HPDE6-E6E7 (cell line): ENCODE measurements at regions not wholly inside any gene's neighbourhood (a gene's known extent, or its start where the extent isn't known, plus 50 kb on each side); places are given as distances from the start of the nearest gene placed in this dataset.

Experiments used
- DNase-seq: peaks from one replicate; pipeline ENCODE4 v3.0.0; 2011; ENCODE audit warnings: missing footprints; ENCODE audit errors: extremely low spot score

DNA sequence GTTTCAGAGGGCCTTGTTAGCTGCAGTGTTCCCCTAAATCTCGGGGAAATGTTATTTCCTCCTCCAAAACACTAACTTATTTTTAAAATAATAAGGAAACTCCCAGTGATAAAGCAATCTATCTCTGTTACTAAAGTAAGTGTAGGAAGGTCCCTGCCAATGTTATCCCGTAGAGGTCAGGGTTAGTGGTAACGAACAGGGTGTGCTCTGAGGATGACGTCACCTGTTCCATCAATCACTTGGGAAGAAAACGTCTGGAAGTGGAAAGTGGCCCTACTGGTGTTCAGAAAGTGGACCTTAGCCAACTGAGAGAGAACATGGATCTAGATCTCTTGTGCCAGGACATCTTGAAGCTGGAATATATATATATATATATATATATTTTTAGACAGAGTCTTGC, 249.5 kb downstream of the BCOR start:
- no peak for DNase-seq

DNA sequence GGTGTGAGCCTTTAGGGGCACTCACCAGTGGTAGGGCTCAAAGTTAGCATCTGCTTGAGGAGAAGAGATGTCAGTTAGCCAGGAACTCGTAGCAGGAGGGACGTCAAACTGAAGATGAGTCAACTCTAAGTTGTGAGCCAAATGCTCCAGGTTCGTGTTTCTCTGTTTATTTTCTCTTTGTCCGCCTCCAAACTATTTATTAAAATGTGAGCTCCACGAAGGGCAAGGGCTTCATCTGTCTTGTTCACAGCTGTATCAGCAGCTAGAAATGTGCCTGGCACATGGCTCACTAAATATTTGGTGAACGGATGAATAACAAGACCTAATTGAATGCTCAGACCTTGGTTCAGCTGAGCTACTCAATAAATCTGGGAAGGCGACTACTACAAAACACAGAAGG, 248.9 kb downstream of the BCOR start:
- DNase-seq = no peak

DNA sequence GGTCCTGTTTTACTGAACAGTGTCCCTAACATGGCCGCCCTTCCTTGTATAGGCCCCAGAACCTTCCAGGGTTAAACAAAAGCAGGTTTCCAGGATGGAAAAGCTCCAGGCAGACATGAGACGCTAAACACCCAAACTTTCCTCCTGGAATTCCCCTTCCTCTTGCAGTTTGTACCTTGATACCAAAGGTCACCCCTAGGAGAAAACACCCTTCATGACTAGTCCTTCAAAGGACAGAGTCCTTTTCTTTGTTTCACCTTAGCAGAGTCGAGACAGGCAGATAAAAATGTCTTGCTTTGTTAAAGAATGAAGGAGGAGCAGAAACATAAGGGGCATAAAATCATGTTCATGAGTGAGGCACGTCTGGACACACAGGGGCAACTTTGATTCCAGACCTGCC, 247.5 kb downstream of the BCOR start:
- DNase-seq = no peak

DNA sequence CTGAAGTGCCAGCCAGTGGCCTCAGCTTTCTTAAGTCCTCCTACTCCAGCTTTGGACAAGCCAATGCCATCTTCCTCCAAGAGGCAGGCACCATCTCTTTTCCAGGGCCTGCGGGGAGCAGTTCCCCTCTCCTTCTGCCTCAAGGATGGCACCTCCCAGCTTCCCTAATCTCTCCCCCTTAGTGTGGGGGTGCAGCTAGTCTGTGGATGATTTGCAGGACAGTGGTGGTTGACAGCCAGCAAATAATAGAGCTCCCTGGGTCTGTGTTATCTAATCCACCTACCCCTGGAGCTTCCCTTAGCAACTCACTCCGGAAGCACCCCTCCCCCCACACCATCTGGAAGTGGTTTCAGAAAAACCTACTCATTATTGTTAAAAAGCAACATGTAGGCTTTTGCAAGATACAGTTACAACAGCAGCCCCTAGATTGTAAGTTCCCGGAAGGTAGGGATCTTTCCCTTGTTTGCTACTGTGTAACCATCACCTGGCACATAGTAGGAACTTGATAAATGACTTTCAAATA, 247.1 kb downstream of the BCOR start:
- DNase-seq = no peak

DNA sequence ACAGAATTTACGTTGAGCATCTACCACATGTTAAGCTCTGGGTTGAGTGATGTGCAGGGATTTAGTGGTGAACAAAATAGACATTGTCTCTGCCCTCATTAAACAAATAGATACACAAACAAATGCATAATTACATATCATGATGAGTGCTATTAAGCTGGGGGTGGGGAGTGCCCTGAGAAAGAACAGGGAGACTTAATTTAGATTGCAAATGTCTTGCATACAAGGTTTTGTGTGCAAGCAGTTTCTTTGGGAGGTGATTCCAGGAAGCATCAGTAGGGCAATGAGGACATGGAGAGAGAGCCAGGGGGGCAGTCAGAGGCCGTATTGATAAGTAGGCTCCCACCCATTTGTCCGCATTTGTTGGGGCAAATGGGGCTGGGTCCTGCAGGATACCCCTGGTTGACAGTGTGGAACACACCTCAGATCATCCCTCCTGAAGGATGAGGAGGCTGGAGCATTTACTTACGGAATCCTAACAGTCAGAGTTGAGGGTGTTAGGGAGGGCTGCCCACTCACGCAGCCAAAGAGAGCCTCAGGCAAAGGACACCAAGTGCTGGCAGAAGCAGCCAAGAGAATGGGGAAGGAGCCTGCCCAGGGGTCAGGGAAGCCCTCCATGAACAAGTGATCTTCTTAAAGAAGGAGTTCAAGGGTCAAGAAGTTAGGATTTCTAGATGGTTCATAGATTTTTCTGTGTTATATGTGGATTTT, 245.9 kb downstream of the BCOR start:
- DNase-seq = no peak

DNA sequence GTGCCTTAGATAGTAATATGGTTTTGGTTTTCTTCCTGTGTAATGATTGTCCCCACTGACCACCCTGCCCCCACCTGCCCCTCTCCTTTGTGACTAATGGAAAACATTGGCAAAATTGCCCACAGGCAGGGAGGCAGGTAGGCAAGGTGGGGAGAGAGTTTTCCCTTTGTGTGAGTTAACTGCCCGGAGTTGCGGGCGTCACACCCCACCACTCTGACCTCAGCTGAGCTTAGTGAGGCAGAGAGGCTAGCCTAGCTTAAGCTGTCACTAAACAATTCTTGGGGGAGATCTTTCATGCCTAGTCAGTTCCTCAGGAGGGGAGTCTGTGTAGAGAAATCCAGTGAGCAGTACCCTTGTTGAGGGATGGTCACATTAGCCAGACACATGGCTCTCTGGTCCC, 245.3 kb downstream of the BCOR start:
- DNase-seq = no peak

DNA sequence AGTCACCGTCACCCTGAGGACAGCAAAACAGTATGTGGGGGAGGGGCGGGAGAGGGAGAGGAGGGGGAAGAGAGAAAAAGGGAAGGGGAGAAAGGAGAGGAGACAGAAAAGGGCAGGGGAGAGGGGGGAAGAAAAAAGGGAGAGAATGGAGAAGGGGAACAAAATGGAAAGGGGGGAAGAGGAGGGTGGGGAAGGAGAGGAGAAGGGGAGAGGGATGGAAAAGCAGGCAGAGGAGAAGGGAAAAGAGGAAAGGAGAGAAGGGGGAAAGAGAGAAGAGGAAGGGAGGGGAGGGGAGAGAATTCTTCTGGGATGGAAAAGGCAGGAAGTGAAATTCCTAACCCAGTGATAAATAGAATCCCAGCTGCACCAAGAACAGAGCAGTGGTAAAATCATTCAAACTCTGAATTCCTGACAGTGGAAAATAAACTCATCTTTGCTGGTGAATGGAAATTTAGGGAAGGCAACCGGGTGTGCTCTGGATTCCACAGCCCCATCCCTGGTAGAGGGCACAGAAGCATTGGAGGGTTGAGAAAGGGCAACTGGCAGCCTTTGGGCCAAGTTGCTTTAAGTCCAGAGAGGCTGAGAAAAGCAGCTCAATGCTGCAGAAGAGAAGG, 244.2 kb downstream of the BCOR start:
- DNase-seq = no peak

DNA sequence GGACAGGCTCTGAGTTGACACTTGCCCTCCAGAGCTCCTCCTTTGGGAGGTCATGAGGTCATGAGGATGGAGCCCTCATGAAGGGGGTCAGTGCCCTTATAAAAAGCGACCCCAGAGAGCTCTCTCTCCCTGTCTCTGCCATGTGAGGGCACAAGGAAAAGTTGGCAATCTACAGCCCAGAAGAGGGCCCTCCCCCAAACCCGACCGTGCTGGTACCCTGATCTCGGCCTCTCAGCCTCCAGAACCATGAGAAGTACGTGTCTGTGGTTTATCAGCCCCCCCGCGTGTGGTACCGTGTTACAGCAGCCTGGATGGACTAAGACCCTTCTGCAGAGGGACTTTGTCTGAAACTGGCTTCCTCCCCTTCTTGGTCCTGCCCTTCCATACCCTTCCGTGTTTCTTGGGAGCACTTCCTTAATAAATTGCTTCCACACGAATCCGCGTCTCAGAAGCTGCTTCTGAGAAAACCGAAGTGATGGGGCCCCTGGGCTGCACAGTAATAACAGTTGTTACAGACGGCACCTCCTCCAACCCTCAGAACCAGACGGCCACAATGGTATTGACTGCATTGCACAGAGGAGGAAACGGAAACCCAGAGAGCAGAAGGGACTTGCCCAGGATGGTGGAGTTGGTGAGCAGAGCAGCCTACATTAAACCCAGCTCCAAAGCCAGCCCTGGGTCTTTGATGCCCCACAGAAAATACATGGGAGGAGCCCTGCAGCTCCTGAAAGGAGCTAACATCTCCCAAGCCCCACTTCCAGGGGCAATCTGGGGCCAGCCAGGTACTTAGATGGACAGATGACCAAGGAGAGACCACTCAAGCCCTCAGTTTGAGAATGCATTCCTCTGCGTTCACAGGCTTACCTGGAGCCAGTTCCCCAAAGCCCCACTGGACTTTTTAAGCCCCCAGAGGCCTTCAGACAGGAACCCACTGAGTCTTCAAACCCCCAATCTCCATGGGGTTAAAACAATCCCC, 242.7 kb downstream of the BCOR start:
- DNase-seq = no peak

DNA sequence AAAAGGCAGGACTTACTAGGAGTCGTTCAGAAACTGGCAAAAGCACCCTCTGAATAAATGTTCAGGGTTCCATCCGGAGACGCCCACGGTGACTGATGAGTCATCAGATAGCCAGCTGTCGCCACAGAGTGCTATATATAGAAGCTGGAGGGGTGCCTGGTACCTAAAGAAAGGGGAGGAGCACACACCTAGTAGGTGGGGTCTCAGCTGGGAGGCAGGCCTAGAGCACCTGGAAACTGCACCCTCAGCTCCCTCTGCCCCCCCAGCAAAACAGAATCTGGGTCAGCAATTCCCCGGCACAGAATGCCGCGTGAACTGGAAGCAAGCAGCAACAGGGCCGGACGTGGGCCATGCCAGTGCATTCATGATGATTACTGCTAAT, 242.0 kb downstream of the BCOR start:
- DNase-seq = no peak

DNA sequence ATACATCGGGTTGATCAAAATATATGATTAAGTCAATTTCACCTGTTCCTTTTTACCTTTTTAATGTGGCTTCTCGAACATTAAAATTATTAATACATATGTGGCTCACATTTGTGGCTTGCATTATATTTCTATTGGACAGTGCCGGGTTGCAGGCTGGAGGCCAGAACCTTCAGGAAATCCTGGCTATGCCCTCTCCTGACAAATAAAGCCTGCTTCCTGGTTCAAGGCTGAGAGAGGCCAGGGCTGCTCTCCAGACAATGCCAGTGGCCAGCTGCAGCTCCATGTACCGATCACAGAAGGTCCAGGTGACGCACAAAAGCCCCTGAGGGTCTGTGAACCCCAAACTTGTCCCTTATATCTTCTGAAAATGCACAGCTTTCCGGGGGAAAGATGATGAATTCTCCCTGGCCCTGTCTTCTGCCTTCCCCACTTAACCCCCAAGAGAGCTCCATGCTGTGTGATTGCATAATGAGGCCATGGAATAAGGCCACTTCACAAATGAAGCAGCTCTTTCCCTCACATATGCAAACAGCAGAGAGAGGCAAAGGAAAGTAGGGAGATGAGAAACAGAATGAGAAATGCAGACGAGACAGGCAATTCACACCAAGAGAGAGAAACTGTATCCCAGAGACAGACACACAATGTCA, 241.2 kb downstream of the BCOR start:
- DNase-seq = no peak

DNA sequence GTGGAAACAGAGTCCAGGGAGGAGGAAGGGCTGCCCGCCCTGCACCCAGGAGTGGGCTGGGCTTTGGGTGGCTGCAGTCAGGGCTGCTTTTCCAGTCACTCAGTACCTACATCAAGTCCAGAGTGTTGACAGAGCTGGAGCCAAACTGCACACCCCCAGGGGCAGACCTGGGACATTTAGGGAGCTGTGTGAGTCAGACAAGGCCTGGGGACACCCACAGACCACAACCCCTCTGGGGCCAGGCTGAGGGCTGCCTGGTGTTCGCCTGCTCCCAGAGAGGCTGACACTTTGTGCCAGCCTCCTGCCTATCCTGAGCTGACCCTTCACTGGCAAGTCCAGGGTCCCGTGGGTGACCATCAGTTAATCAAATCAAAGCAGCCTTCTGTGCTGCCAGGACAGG, 240.0 kb downstream of the BCOR start:
- no peak for DNase-seq

DNA sequence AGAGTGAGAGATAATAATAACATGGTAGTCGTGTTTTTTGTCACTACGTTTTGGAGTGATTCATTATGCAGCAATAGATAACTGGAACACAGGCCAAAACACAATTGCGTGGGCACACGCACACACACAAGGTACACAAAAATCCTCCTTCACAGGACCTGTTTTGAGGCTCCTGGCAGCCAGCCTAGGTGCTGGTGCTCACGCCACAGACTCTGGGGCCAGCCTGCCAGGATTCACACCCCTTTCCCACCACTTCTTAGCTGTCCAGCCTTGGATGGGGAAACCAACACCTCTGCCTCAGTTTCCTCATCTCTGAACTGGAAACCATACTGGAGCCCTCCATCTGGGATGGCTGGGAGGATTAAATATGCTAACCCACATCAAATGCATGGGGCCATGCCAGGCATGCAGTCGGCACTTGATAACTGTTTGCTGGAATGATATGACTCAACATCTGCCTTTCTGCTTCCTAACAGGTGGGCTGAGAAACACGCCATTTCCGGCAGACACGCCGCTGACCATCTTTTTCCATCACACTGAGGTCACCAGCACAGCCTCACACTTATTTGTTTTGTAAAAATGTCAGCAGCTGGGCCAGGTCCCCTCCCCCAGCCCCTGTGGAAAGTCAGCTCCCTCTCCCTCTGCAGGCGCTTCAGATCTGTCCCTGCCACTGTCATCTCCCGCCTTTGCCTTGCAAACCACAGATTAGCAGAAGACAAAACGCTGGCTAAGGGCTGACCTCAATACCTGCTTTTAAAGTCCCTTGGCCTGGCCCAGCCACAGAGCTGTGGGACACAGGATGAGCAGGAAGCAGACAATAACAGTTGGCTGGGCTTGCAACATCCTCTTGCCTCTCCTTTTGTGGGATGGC, 237.5 kb downstream of the BCOR start:
- no peak for DNase-seq

DNA sequence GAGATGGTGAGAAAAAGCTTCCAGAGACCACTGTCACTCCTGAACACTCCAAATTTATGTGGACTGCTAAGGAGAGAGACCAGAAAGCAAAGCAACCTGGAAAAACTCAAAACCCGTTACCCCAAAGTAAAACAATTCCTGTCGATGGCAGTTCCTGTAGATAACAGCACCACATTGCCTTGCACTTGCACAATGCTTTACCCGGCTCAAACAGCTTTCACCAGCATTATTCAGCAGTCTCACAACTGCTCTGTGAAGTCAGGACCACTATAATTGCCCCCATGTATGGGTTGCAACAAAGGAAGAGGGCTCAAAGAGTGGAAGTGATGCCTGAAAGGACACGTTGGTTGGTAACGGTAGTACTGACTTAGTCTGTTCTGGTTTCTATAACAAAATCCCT, 234.8 kb downstream of the BCOR start:
- DNase-seq = no peak

DNA sequence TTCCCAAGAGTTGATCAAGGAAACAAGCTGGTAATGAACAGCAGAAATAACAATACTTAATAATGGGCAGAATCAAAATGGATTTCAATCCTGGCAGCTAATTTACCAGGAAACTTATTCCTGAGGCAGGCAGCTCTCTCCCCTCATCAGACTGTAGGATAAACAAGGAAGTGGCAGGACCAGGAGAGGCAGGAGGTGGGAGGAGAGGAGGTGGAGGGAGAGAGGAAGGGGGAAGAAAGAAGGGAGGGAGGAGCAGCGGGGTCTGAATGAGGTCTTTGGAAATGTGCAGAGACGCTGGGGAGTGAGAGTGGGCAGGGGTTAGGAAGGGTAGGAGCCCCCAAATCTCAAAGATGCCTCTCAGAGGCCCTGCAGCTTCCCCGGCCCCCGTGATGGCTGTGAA, 231.5 kb downstream of the BCOR start:
- DNase-seq = no peak

DNA sequence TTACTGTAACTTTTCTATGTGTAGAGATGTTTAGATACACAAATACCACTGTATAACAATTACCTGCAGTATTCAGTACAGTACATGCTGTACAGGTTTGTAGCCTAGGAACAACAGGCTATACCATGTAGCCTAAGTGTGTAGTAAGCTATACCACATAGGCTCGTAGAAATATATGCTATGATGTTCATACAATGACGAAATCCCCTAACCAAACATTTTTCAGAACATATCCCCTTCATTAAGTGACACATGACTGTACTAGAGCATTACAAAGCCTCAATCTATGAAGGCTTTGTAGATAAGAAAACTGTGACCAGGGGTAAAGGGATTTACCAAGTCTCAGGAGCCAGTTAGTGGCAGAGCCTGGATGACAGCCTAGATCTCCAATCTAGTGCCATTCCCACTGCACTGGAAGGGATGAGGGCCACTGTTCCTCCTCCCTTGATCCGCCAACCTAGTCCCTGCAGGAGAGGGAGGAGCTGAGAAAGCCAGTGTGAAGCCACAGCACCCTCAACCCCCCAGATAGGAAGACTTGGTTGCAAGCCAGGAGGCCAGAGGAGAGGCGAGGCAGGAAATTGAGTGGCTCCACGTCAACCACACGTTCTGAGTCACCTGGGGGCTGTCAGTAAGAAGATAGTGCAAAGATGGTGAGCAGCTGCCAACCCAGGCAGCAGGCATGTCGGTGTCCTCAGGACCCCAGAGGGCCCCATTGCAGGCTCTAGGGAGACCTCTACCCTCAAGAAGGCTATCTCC, 227.7 kb downstream of the BCOR start:
- DNase-seq = peak; percentile 27

DNA sequence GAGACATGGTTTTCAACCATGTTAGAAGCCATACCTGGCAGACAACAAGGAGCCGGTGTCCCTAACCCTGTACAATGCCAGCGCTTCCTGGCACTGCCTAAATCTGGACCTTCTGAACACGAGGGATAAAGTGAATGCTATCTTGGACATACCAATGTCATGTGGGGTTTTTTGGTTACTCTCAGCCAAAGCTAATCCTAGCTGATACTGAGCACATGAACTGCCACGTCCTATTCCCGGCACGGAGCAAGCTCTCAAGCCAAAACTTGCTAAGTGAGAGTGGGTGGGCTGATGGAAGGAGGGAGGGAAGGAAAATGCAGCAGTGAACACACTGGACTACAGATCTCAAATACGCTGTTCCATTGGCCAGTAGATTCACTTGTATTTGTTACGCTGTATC, 226.1 kb downstream of the BCOR start:
- no peak for DNase-seq

DNA sequence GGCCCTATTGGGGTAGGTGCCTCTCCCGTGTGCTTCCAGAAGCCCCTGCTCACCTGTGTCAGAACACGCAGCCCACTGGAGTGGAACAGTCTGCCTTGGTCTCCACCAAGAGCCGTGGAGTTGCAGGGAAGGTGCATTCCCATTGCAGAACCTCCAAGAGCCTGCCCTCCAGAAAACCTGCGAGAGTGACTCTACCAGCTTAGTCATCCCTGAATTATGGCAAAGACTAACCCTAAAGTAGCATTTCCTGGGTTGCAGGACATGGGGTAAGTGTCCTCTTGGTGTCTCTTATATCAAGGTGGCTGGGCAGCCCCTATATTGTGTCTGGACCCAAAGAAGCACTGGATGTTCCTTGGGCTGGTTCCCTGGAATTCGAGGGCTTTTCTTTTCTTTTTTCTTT, 224.6 kb downstream of the BCOR start:
- no peak for DNase-seq

DNA sequence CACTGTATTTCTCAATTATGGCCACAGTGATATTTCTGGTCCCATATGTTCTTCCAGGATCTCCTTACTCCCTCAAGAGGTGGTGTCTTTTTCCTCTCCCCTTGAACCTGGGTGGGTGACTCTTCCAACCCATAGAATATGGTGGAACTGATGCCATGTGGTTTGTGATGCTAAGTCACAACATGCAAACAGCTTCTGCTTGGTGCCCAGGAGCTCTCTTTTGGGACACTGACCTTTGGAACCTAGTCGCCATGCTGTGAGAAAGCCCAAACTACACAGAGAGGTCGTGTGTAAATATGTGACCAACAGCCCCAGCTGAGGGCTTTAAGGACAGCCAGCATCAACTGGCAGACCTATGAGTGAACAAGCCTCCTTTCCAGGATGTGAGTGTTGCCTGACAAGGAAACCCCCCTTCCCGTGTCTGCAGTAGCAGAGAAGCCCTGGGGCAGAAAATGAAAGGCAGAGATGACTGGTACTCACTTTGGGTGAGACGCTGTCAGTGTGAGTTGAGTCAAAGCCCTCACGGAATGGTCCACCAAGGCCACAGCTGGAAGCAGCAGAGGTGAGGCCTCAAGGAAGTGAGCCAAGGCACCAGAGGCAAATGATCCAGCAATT, 223.4 kb downstream of the BCOR start:
- DNase-seq = no peak

DNA sequence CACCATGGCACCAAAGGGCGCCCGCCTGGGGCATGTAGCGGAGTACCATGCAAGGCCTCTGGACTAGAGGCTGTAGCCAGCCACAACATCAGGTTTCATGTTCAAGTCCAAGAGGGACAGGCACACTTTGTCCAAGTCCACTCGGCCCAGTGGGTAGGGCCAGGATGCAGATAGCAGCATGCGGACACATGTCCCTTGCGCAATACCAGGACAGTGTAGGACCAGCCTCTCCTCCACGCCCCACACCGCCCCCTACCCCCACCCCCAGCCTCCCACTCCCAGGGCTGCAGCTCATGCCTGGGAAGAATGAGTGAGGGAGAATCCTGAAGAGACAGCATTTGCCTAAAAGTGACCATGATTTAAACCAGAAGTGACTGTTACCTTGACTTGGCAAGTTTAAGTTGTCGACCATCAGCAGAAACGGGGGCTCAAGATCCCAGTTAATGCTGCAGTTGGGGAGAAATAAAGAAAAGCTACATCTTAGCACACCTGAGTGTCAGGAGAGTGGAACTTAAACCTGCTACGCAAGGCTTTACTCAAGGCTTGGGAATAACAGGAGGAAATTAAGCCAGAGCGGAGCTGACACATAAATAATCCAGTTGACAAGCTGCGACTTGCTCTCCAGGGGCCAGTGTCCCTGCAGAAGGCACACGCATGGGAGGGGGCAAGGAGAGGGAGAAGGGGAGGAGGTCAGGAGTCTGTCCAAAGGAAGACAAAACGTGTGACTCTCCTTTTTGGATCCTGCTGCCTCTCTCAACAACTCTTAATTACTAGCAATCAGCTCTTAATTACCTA, 221.7 kb downstream of the BCOR start:
- DNase-seq = no peak
